GM12892 (cell line): ENCODE measurements at regions not wholly inside any gene's neighbourhood (a gene's known extent, or its start where the extent isn't known, plus 50 kb on each side); places are given as distances from the start of the nearest gene placed in this dataset.
"Not testable (repeated sequence)": the region's sequence is repeated elsewhere in the genome, so short reads cannot be mapped to it uniquely, and the experiment has no call there.

Experiments used
- DNase-seq: peaks from one replicate; pipeline ENCODE4 v3.0.0; 2011; ENCODE audit not compliant: insufficient read length
- FAIRE-seq: peaks from 2 replicates; lab custom pipeline; 2011; peaks lifted over from hg19 to GRCh38; lab: Jason Lieb, UNC
- POLR2A ChIP-seq: IDR thresholded peaks from 2 replicates; pipeline ENCODE4 v1.6.1; 2011; ENCODE audit warnings: low read depth, low read length, control low read depth
- POLR2AphosphoS5 ChIP-seq: IDR thresholded peaks from 2 replicates; pipeline ENCODE4 v1.6.1; 2011; ENCODE audit warnings: low read depth, low read length, control low read depth
- TAF1 ChIP-seq: IDR thresholded peaks from 2 replicates; pipeline ENCODE4 v1.6.1; 2011; ENCODE audit warnings: low read depth, mild to moderate bottlenecking, control low read depth, low read length, borderline replicate concordance

GRCh38 chr3:118805007-118805406, 229.6 kb downstream of the IGSF11 start:
- DNase-seq = no peak
- TF ChIP-seq POLR2A (no peak), TAF1 (no peak), POLR2AphosphoS5 (no peak)
- no peak for FAIRE-seq

- no peak for TF ChIP-seq TAF1
- DNase-seq (no peak), FAIRE-seq (no peak)
Observed at GRCh38 chr3:118806423-118806822, 228.2 kb downstream of the IGSF11 start.

GRCh38 chr3:118807349-118807748, 227.3 kb downstream of the IGSF11 start:
- DNase-seq, FAIRE-seq: not testable (repeated sequence)

- DNase-seq (no peak), FAIRE-seq (peak; percentile 83)
- TF ChIP-seq TAF1 = no peak
- no peak for TF ChIP-seq POLR2A
- TF ChIP-seq POLR2AphosphoS5 = no peak
Observed at GRCh38 chr3:118808723-118809122, 225.9 kb downstream of the IGSF11 start.

- peak; percentile 40; the same call in 1 of the 2 replicates for TF ChIP-seq TAF1
- 0 out of 2 replicates have a peak, but pooled peaks have one; percentile 34 for TF ChIP-seq POLR2AphosphoS5
- no peak for TF ChIP-seq POLR2A
- DNase-seq = no peak
- peak; percentile 79 for FAIRE-seq
Observed at GRCh38 chr3:118809696-118810498, 224.7 kb downstream of the IGSF11 start.

GRCh38 chr3:118810499-118811035, 224.1 kb downstream of the IGSF11 start:
- TF ChIP-seq POLR2AphosphoS5 (0 out of 2 replicates have a peak, but pooled peaks have one; percentile 42), TAF1 (peak; percentile 54; the same call in 1 of the 2 replicates), POLR2A (peak; percentile 56; the same call in 1 of the 2 replicates)
- FAIRE-seq (peak; percentile 84), DNase-seq (no peak)

GRCh38 chr3:118811236-118811732, 223.4 kb downstream of the IGSF11 start:
- no peak for TF ChIP-seq POLR2A
- TF ChIP-seq TAF1 = no peak
- no peak for TF ChIP-seq POLR2AphosphoS5
- FAIRE-seq = no peak
- no peak for DNase-seq

- FAIRE-seq (no peak), DNase-seq (no peak)
- TF ChIP-seq POLR2AphosphoS5 (no peak), POLR2A (no peak)
Observed at GRCh38 chr3:118813472-118813871, 221.2 kb downstream of the IGSF11 start.

- TF ChIP-seq POLR2AphosphoS5 (no peak), TAF1 (no peak), POLR2A (no peak)
- FAIRE-seq = peak; percentile 90
- DNase-seq = no peak
Observed at GRCh38 chr3:118817748-118818165, 216.9 kb downstream of the IGSF11 start.

- FAIRE-seq = no peak
- no peak for DNase-seq
- TF ChIP-seq TAF1 (no peak), POLR2AphosphoS5 (no peak), POLR2A (no peak)
Observed at GRCh38 chr3:118818386-118818785, 216.3 kb downstream of the IGSF11 start.

- no peak for FAIRE-seq
Observed at GRCh38 chr3:118823626-118824025, 211.0 kb downstream of the IGSF11 start.

GRCh38 chr3:118827446-118827845, 207.2 kb downstream of the IGSF11 start:
- TF ChIP-seq TAF1 (no peak), POLR2A (no peak)
- DNase-seq = no peak
- no peak for FAIRE-seq

More at GRCh38 chr3:118823626-118824025, 211.0 kb downstream of the IGSF11 start:
- no peak for DNase-seq
- no peak for TF ChIP-seq POLR2A
